Ovary (tissue), 3 donors: ENCODE measurements at regions not wholly inside any gene's neighbourhood (a gene's known extent, or its start where the extent isn't known, plus 50 kb on each side); places are given as distances from the start of the nearest gene placed in this dataset.
"Not testable (repeated sequence)": the region's sequence is repeated elsewhere in the genome, so short reads cannot be mapped to it uniquely, and the experiment has no call there.

Experiments used
- POLR2A ChIP-seq: fragments of 450-650 bp; IDR thresholded peaks from one replicate; pipeline ENCODE4 v1.6.1; 2017; ENCODE audit warnings: antibody characterized with exemption, mild to moderate bottlenecking, moderate library complexity
- TF ChIP-seq, protein P1 (sequence below), 3 donors: fragments of 450-650 bp in 2 of 3; fragments of 200-600 bp in 1 of 3; IDR thresholded peaks; one replicate each; pipeline versions ENCODE4 v1.5.1 to v1.8.0; 2016 to 2022; ENCODE audit warnings: antibody characterized with exemption in 3 of 3, mild to moderate bottlenecking in 1 of 3
- donor health status: DM: no; HTN: no; CAD: no.

DNA sequence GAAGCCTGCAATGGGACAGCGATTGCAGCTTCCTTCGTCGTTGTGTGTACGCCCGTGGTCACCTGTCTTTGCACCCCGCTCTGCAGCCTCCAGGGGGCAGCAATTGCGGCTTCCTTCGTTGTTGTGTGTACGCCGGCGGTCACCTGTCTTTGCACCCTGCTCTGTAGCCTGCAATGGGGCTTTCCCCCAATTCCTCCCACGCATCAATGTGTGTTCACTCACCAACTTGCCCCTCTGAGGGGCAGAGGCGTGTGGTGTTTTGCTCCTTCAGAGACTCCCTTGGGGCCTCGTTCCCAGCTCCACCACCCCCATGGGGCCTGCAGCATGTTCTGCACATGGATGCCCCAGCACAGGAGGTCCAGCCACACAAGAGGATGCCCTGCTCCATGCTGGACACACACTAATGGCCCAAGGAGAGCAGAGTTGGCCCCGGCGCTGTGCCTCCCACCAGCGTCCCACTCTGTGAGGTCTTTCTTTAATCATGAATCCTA, 197.1 kb downstream of the LAT start:
- TF ChIP-seq, protein P1, sequence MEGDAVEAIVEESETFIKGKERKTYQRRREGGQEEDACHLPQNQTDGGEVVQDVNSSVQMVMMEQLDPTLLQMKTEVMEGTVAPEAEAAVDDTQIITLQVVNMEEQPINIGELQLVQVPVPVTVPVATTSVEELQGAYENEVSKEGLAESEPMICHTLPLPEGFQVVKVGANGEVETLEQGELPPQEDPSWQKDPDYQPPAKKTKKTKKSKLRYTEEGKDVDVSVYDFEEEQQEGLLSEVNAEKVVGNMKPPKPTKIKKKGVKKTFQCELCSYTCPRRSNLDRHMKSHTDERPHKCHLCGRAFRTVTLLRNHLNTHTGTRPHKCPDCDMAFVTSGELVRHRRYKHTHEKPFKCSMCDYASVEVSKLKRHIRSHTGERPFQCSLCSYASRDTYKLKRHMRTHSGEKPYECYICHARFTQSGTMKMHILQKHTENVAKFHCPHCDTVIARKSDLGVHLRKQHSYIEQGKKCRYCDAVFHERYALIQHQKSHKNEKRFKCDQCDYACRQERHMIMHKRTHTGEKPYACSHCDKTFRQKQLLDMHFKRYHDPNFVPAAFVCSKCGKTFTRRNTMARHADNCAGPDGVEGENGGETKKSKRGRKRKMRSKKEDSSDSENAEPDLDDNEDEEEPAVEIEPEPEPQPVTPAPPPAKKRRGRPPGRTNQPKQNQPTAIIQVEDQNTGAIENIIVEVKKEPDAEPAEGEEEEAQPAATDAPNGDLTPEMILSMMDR (IDR thresholded peaks at IDR 0.05) = not testable (repeated sequence)
- not testable (repeated sequence) for TF ChIP-seq POLR2A
